Posterior cingulate gyrus (tissue), 11 donors: ENCODE measurements at regions not wholly inside any gene's neighbourhood (a gene's known extent, or its start where the extent isn't known, plus 50 kb on each side); places are given as distances from the start of the nearest gene placed in this dataset.
A peak's percentile ranks its signal among the peaks of the same experiment; 100 is the strongest.

Experiments
- DNase-seq, 10 donors: peaks; one replicate each; pipeline versions ENCODE4 v3.0.0 to v3.0.0-alpha.2; 2020 to 2021; ENCODE audit warnings: mixed read lengths in 3 of 10
- intact Hi-C: fragments of 100-400 bp; cut with DNase I; formaldehyde crosslinking; loops from one replicate; pipeline ENCODE4 v1.15.1; 2023

DNA sequence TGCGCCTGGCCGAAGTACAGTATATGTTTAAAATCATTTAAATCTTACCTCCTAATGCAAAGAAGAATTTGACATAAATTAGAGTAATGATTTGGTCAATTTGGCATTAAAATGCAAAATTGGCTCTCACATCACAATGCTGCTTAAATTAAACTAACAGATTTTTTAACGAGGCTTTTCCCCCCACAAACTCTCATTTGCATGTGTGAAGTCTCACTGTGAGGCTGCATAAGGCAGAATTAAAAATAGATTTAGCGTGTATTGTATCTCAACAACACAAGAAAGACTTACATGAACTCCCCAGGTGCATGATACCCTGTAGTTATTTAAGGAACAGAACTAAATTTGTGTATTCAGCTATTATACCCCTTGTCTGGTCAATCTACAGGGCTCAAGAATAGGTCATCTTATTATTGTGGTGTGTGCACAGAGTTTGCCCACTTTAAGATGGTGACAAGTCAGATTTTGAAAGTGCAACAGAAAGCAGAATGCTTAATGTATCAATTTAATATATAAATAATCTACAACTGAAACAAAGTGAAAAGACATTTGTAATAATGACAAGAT is 897.9 kb downstream of the EPHA3 start:
- intact Hi-C loops = no loop called here
- DNase-seq = no peak

DNA sequence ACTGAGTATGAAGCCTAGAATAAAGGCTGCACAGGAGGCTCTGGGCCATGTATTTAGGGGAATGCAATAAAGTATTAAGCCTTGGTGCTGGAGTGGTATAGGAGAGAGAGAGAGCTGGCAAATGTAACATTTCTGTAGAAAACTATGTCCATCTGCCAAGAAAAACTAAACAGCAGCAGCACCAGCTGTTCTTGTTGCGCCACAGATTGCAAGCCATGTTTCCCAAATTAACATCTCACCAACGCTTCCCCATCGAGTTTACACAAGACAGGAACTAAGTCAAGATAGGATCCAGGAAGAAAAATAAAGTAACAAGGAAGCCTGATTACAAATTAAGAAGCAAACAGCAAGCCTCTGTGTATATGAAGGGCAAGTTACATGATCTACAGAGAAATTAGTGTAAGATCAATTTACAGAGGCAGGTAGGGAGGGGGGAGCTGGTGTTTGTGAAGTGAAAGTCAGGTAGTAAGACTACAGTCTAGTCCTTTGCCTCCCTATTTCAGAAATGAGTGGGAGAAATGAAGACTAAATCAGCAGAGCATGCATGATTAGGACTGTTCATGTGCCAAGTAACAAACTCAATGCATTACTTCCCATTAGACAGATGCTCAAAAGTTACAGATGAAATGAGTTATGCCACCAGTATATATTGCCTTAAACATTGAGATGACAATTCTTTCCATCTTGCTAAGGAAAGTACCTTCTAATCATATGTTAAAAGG is 900.5 kb downstream of the EPHA3 start:
- intact Hi-C loops = no loop called here
- DNase-seq = peak in 5 of 10 donors; percentile 19 to 77 (median 41)

DNA sequence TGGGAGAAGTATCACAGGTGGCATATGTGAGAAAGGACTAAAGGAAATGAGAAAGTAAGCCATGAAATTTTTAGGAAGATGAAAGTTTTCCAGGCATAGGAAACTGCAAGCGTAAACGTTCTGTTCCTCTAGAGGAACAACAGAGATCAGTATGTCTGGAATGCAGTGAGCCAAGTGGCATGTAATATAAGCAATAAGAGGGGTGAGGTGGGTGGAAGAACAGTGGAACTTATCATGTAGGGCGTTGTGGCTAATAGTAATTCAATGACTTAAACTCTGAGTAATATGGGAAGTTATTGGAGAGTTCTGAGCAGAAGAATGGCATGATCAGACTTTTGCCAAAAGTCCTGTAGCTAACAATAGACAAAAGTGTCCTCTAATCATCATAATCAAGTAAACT is 902.9 kb downstream of the EPHA3 start:
- no peak for DNase-seq

DNA sequence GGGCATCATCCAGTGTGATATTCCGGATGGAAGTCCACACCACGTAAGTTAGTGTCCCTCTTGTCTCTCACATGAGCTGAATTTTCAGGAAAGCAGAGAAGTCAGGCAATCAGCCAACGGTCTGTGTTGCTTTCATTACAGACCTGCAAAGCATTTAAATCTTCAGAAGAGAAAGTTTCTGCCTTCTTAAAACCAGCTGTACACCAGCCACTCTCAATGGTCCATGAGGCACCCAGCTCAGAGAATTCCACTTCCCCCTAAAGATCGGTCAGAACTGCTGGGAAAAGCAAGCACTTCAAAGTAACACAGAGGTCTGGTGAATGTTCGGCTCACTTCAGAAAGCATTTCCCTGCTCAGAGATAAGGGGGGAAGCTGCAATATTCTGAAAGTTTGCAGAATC is 903.7 kb downstream of the EPHA3 start:
- intact Hi-C loops = no loop called here
- DNase-seq = no peak

More for the DNA sequence above, 902.9 kb downstream of the EPHA3 start:
- intact Hi-C loops = no loop called here

DNA sequence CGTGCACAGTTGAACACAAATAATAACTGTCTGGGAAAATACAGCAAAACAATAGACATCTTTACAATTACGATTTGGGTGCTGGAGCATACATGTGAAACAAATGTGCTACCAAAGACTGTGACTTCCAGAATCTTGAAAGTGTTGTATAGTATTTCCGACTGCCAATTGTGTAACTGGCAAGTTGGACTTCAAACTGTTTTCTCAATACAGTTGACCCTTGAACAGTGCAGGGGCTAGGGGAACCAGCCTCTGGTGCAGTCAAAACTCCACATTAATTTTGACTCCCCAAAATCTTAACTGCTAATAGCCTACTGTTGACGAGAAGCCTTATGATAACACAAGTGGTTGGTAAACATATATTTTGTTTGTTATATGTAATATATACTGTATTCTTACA is 904.2 kb downstream of the EPHA3 start:
- no peak for DNase-seq
- intact Hi-C loops = no loop called here

DNA sequence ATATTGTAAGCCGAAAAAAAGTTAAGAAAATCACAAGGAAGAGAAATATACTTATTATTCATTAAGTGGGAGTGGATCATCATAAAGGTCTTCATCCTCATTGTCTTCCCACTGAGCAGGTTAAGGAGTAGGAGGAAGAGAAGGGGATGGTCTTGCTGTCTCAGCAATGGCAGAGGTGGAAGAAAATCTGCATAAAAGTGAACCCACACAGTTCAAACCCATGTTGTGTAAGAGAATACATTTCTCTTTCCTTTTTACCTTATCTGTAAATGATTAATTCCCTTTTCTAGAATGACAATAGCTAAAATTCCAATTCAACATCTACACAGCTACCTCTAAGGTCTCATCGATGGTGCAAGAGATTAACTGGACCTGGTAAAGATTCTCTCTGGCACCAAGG is 904.6 kb downstream of the EPHA3 start:
- intact Hi-C loops = no loop called here

DNA sequence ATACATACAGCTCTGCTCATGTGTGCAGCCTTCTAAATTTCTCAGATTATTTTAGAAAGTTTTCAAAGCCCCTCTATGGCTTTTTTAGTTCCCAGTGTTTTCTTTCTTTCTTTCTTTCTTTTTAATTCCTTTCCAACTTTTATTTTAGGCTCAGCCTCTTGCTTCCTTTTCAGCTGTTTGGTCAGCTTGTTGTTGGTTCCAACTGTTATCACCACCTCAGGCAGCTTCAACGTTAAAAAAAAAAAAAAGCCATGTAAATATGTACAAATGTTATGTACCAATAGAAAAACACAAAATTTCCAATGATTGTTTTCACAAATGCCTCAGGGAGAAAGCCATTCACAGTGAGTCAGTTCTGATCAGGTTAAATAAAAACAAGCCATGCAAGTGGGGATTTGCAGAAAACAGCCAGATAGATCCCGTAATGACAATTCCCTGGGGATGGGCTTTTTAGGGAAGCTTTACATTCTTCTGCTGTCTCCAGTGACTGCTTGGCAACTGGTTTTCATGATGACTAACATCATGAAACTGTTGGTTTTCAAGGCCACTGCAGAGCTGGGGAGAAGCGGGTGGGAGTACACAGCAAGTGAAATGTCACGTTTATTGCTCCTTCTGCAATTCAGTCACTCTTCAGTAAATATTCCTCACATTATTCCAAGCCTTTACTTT is 908.4 kb downstream of the EPHA3 start:
- intact Hi-C loops = no loop called here
- DNase-seq = no peak

More for the DNA sequence above, 904.6 kb downstream of the EPHA3 start:
- no peak for DNase-seq

DNA sequence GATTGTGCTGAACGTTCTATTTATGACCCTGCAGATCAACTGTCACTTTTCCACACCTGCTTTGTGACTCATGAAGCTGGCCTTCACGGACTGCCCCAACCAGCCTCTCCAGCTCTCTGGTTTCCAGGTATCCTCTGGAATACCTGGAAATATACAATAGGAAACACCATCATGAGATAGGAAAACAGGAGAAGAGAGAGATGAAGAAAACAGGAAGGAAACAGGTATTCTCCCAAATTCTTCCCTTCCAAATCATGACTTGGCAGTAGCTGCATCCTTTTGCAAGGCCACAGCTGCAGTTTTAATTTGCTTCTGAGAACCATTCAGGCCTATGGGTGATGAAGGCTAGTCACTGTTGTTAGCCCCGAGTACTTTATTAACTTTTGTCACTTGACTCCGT is 909.1 kb downstream of the EPHA3 start:
- intact Hi-C loops = no loop called here
- DNase-seq = no peak

DNA sequence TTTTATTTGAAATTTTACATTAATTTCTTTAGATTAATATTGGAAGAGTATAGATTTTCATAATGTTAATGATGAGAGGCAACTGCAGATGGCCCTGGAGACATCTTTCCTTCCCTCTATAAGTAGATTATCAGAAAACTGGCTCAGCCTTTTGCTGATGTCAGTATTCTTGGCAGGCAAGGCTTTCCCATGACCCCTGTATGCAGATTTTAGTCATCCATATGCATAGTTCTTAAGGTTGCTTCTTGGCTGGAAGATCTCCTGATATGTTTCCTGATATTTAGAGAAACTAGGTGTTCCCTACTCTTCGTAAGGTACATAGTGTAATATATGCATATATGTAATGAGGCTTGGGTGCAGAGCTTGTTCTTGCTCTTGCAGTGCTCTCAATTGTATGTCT is 911.4 kb downstream of the EPHA3 start:
- no peak for DNase-seq

DNA sequence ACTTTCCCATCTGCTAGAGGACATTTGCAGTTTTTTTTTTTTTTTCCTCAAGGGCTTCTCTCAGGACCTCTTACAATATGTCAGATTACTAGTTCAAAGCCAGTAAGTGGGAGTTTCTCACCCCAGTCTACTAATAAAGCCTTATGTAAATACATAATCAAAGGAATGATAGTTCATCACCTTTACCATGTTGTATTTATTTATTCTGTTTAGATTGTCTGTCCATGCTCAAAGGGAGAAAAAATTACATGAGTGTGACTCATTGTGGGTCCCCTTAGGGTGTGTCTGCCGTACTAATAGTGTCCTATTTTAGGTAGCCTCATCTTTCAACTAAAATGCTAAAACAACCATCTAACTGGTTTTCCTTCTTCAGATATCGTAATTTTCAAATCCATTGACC is 917.6 kb downstream of the EPHA3 start:
- DNase-seq = no peak
- intact Hi-C loops = no loop called here

More for the DNA sequence above, 911.4 kb downstream of the EPHA3 start:
- intact Hi-C loops = no loop called here

DNA sequence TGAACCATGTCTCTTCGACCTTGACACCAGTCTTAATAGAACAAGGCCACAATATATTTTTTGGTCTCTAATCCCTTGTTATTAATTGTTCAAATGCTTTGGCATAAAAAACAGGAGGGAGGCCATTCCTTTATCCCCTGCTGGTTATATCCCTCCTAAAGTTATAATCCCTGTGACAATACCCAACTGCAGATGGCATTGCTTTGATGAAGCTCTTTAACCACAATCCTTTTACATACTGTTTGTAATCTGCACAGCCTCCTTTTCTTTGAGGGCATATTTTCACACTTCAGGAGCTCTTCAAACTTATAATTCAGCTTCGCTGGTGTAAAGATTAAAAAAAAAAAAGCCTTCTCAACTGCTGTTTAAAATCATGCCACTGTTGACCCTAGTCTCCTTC is 919.0 kb downstream of the EPHA3 start:
- intact Hi-C loops = no loop called here
- no peak for DNase-seq

DNA sequence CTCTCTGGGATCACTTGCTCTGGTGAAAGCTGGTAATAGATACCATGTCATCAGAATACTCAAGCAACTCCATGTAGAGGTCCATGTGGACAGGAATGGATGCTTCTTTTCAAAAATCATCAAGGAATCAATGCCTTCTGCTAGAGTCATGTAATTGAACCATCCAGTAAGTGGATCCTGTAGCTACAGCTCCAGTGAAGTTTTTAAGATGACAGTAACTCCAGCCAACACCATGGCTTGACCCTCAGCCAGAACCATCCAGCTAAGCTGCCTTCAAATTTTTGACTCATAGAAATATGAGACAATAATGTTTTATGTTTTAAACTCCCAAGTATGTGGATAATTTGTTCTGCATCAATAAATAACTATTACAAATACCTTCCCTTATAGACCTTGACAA is 923.7 kb downstream of the EPHA3 start:
- DNase-seq = no peak
- intact Hi-C loops = no loop called here

DNA sequence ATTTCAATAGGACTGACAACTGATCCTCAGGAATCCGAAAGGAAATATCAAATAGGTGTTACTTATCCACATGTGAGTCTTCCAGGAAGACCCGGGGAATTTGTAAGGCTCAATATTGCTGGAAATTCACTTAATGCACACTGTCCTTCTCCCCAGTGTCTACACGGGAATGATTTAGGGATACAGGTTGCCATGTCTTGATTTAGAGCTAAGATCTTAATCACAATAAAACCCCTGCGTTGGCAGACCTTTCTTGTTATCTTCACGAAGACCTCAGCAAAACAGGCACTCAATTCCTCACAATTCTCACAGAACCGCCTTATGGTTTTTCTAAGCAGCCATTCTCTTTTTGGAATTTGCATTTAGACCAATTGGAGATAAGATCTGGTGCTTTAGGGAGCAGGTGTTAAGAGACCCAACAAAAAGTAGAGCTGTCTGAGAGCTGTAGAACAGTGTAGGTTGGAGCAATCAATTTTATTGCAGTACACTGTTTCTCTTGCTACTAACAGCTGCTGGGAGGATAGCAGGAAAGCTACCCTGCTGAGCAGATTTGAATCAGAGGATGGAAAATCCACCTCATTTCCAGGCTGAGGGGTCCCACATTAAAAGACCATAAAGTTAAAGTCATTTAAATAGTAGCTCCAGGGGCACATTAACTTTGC is 925.7 kb downstream of the EPHA3 start:
- DNase-seq = no peak
- intact Hi-C loops = no loop called here

DNA sequence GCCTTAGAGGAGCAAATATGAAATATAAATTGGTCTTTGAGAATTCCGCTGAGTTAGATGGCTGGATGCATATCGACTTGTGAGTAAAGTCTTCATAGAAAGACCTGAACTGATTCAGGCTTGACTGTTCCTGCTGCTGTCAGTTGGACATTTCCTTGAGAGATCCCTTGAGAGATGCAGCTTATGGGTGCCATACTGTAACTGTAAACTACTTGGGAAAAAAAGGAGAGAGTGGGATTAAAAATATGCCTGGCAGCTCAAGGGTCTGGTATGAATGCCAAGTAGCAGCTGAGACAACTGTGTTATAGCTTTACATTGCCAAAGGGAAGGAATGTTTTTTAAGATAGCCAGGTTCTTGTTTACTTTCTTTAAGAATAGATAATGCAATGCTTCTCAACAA is 926.6 kb downstream of the EPHA3 start:
- intact Hi-C loops = no loop called here
- no peak for DNase-seq

DNA sequence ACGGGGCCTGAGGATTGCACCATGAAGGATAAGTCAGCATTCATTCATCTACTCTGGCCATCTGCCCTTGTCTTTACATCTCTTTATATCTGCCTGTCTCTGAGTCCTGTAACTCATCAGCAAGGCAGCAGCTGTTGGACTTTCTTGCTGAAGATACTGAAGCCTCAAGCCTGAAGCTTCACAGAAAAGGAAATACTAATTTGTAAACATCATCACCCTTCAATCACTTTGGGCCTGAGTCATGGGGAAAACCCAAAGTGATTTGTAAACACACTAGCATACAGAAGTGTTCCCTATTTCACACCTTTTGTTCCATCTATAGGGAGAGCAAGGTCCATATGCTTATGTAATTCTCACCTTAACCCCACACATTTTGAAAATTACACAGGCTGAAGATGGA is 928.2 kb downstream of the EPHA3 start:
- intact Hi-C loops = no loop called here
- no peak for DNase-seq

DNA sequence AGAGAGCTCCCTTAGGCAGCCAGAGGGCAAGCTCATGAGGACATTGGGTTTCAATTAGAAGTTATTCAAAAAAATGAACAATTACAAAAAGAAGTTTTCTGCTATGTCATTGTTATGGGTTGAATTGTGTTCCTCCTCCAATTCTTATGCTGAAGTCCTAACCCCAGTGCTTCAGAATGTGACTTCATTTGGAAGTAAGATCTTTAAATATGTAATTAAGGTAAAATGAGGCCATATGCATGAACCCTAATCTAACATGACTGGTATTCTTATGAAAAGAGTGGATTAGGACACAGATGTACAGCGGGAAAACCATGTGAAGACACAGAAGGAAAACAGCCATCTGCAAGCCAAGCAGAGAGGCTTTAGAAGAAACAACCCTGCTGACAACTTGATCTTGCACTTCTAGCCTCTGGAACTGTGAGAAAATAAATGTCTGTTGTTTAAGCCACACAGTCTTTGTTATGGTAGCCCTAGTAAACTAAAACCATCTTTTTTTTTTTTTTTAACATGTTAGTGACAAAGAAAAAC is 929.6 kb downstream of the EPHA3 start:
- intact Hi-C loops = no loop called here

DNA sequence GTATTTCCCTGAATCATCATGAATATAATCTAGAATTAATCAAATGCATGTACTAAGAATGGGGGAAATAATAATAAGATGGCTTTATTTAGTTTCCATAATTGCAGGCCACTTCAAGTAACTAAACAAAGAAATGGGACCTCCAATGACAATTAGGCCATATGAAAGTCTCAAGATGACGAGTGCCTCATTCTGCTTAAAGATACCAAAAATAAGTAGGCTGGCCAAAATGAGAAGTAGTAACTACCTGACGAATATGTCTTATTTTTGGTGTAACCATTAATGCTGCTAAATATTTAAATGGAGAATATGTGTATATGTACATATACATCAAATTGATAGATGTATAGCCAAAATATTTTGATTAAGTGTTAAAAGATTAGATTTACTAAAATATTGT is 932.6 kb downstream of the EPHA3 start:
- no peak for DNase-seq
- intact Hi-C loops = no loop called here

More for the DNA sequence above, 929.6 kb downstream of the EPHA3 start:
- no peak for DNase-seq

DNA sequence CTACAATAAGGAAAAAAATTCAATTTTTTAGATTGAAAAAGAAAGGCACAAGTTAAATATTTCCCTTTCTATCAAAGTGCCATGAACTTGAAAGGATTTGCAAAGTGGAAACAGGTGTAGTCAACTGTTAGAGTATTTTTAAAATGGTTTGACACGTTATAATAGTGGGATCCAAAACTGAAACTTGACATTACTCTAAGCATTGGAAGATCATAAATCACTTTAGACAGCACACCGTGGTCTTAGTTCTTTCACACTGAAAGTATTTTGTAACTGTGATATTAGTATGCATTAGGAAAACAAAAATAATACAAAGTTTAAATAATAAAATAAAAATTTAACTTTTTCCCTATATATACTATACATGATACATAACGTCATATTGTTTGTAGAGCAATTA is 933.1 kb downstream of the EPHA3 start:
- no peak for DNase-seq
- intact Hi-C loops = no loop called here

DNA sequence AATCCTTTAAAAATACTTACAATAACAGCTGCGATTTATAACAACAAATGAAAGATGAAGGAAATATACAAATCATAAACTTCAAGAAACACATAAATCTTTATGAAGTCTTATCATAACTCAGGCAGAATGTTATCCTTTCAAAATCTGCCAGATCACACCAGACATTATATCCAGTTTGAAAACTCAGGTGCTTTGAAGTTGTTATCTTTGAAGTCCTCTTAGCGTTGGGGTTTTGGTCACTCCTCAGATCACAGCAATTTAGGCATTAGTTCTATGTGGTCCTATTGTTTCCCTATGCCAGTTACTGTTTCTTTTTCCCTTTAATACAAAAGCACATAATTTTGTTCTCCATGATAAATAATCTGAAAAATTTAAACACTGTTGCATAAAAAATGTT is 934.6 kb downstream of the EPHA3 start:
- intact Hi-C loops = no loop called here
- no peak for DNase-seq

DNA sequence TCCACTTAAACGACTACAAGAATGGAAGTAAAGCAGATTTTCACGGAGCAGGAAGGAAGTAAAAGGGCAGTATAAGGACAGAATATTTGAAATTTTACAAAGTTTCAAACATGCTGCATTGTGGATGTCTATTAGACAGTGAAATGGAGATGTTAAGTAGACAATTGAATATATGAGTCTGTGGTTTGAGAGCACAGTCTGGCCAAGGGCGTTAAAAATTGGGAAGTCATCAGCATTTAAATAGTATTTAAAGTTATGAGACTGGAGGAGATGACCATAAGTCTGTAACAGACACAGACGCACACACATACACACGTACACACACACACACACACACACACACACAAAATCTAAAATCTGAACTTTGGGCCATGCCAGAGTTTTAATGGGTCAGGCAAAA is 935.9 kb downstream of the EPHA3 start:
- no peak for DNase-seq
- intact Hi-C loops = no loop called here

DNA sequence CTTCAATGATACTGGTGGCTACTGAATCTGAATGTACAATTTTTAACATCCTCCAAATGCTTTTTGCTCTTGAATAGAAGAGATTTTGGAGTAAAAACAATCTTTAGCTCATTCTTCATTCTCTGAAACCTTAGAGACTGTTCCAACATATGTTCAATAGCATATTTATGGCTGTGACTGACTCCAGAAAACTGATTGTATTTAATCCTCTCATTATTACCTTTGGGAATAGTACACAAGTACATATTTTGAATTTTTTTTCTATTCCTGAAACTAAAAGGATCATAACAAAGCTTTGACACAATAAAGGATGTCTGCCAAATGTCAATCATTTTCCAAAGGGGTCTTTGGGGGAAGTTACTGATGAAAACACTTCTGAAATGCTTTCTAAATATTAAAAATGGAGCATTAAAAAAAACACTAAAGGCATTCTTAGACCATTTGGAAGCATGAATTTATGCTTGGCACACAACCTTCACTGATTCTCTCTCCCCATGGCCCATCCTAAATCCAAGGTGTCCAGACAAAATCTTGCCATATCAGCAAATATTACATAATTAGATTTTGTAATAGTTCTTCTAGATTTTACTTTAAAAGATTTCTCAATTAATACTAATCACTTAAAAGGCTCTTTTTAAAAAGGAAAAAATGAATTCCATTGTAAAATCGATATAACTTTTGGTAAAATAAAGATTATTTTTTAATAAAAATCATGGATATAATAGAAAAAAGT is 936.8 kb downstream of the EPHA3 start:
- intact Hi-C loops = no loop called here
- no peak for DNase-seq
